ENCODE measurements at regions not wholly inside any gene's neighbourhood (a gene's known extent, or its start where the extent isn't known, plus 50 kb on each side); places are given as distances from the start of the nearest gene placed in this dataset.
A peak's percentile ranks its signal among the peaks of the same experiment; 100 is the strongest.

DNA sequence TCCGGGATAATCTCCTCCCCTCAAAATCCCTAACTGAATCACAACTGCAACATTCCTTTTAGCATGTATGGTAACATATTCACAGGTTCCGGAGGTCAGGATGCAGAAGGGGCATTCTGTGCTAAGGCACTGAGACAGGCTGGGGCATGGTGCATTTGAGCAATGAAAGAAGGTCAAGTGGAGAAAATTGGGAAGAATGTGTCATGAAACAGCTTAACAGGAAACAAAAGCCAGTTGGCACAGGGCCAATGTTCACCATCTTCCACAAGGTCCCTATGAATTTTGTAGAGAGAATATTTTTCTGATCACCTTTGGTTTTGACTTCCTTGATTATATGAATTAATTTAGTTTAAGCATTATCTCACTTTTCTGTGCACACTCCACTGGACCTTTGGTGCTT, 587.7 kb upstream of the NR2F2 start:
- no peak for DNase-seq (ENCODE audit: low spot score)
- TF ChIP-seq, protein P1, sequence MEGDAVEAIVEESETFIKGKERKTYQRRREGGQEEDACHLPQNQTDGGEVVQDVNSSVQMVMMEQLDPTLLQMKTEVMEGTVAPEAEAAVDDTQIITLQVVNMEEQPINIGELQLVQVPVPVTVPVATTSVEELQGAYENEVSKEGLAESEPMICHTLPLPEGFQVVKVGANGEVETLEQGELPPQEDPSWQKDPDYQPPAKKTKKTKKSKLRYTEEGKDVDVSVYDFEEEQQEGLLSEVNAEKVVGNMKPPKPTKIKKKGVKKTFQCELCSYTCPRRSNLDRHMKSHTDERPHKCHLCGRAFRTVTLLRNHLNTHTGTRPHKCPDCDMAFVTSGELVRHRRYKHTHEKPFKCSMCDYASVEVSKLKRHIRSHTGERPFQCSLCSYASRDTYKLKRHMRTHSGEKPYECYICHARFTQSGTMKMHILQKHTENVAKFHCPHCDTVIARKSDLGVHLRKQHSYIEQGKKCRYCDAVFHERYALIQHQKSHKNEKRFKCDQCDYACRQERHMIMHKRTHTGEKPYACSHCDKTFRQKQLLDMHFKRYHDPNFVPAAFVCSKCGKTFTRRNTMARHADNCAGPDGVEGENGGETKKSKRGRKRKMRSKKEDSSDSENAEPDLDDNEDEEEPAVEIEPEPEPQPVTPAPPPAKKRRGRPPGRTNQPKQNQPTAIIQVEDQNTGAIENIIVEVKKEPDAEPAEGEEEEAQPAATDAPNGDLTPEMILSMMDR (IDR thresholded peaks at IDR 0.05; ENCODE audit: borderline replicate concordance, control extremely low read depth, extremely low read depth, insufficient read depth, missing control alignments), result no peak
- in situ Hi-C loops (cut with MboI; ENCODE audit: low sequenced_read_pairs, unreplicated experiment), result no loop called here

DNA sequence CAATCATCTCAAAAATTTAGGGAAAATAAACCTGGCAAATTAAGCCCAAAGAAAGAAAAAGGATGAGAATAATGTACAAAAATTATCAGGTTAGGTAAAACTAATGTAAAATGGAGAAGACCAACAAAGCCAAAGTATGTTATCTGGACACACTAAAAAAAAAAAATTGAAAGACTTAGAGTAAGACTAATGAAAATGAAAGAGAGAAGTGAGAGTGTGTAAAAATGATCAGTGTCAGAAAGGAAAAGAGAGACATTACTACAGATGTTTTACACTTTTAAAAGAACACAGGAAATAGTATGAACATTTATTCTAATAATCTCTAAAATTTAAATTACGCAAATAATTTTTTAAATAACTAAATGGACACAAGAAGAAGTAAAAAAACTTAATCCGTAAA, 573.3 kb upstream of the NR2F2 start:
- no peak for DNase-seq (ENCODE audit: low spot score)
- TF ChIP-seq, protein P1 (IDR thresholded peaks at IDR 0.05; ENCODE audit: borderline replicate concordance, control extremely low read depth, extremely low read depth, insufficient read depth, missing control alignments), result no peak
- in situ Hi-C loops (cut with MboI; ENCODE audit: low sequenced_read_pairs, unreplicated experiment), result no loop called here

DNA sequence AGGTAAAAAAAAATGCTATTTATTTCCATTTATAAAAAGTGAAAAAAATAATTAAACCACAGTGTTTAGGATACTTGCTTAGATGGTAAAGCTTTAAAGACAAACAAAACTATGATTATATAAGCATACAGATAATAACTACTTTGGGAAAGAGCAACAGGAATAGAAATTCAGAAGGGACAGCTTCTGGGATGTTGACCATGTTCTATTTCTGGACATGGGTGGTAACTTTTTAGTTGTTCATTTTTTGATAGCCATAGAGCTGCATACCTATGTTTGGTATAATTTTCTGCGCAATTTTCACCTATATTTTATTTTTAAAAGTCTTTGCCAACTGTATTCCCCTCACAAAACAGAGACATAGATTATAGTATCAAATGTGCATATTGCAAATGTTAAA, 572.0 kb upstream of the NR2F2 start:
- in situ Hi-C loops (cut with MboI; ENCODE audit: low sequenced_read_pairs, unreplicated experiment), result no loop called here
- TF ChIP-seq, protein P1 (IDR thresholded peaks at IDR 0.05; ENCODE audit: borderline replicate concordance, control extremely low read depth, extremely low read depth, insufficient read depth, missing control alignments), result no peak
- DNase-seq (ENCODE audit: low spot score), result no peak

DNA sequence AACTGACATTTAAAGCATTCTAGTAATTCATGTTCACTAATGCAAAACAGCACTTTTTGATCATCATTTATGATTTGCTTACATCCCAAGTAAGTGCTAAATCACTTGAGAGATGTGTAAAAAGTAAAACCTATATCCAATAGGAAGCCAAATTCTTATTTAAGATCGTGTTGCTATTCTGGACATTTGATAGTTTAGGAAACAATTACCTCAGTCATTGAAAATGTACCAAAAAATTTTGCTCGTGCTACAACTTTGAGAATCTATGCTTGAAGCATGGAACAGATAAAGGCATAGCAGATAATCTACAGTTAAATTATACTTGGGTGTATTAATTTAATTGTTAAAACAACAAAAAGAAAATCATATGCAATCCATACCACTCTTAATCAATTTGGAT, 571.6 kb upstream of the NR2F2 start:
- in situ Hi-C loops (cut with MboI; ENCODE audit: low sequenced_read_pairs, unreplicated experiment), result no loop called here
- TF ChIP-seq, protein P1 (IDR thresholded peaks at IDR 0.05; ENCODE audit: borderline replicate concordance, control extremely low read depth, extremely low read depth, insufficient read depth, missing control alignments), result no peak
- no peak for DNase-seq (ENCODE audit: low spot score)

DNA sequence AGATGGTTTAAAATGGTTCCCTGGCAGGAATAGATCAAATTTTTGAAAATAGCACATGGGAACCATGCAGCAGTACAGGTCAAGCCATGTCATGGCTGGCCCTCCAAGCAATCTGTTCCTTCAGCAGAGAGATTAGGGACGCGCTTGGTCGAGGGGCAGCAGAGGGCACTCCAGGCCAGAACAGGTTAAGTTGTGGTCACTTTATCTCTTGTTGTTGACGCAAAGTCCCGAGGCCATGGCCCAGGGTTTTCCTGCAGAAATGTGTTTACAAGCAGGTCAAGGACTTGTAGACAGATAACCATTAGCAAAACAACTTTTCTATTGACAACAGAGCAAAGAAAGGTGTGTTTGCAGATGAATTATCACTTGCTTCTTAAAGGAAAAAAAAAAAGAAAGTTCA, 570.0 kb upstream of the NR2F2 start:
- TF ChIP-seq, protein P1 (IDR thresholded peaks at IDR 0.05; ENCODE audit: borderline replicate concordance, control extremely low read depth, extremely low read depth, insufficient read depth, missing control alignments), result peak; percentile 20
- in situ Hi-C loops (cut with MboI; ENCODE audit: low sequenced_read_pairs, unreplicated experiment), result no loop called here

DNA sequence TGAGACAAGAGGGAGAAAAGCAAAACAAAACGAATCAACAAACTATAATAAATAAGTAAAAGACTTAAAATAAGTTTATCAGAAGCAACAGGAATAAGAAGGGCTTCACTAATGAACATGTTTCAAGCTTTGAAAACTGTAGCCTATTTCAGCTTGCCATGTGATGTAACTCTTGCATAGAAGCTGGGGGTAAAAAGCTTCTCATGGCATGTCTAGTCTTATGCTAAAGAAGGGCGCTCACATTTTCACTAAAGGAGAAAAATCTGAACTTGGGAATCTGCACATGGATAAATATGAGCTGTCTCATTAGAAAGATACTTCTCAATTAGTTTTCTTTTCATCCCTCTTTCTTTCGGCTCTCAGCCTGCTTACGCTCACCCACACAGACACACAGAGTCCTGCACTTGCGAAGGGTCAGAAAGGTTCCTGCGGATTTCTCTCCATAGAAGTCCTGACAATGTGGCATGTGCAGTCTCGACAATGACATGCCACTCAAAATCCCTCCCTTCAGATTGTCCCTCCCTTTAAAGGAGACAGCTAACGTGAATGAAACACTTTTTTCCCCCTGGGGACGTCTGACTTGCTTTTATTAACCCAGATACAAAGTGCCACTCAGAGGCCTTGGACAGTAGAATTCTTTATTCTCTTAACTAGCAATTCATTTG, 568.9 kb upstream of the NR2F2 start:
- no peak for DNase-seq (ENCODE audit: low spot score)
- in situ Hi-C loops (cut with MboI; ENCODE audit: low sequenced_read_pairs, unreplicated experiment), result no loop called here
- TF ChIP-seq, protein P1 (IDR thresholded peaks at IDR 0.05; ENCODE audit: borderline replicate concordance, control extremely low read depth, extremely low read depth, insufficient read depth, missing control alignments), result no peak

More for the DNA sequence above, 570.0 kb upstream of the NR2F2 start:
- no peak for DNase-seq (ENCODE audit: low spot score)
